ENCODE measurements at regions not wholly inside any gene's neighbourhood (a gene's known extent, or its start where the extent isn't known, plus 50 kb on each side); places are given as distances from the start of the nearest gene placed in this dataset.

DNA sequence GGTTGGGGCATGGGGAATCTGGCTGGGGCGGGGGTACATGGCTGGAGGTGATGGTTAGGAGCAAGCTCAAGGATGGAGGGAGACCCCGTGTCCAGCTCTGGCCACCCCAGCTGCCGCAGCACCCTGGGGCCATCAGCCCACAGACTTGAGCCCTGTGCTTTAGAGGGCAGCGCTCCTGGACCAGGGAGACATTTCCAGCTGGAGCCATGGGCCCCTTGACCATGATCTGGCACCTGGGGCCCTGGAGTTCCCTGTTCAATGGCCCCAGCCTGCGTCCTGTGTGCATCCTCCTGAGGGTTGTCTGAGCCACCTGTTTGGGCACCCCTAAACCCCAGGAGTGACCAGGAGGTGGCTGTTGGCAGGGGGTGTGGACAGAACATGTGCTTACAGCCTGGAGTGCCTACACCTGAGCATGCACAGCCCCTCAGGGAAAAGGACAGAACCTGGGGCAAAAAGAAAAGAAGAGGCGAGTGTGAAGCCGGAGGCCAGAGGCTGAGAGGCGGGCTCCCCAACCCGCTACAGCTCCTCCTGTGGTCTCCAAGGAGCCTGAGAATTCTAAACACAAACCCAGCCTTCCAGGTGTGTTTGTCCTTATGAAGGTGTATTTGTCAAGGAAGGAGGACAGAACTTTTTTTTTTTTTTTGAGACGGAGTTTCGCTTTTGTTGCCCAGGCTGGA is 126.7 kb downstream of the C9orf50 start:
- TF ChIP-seq, protein P1, sequence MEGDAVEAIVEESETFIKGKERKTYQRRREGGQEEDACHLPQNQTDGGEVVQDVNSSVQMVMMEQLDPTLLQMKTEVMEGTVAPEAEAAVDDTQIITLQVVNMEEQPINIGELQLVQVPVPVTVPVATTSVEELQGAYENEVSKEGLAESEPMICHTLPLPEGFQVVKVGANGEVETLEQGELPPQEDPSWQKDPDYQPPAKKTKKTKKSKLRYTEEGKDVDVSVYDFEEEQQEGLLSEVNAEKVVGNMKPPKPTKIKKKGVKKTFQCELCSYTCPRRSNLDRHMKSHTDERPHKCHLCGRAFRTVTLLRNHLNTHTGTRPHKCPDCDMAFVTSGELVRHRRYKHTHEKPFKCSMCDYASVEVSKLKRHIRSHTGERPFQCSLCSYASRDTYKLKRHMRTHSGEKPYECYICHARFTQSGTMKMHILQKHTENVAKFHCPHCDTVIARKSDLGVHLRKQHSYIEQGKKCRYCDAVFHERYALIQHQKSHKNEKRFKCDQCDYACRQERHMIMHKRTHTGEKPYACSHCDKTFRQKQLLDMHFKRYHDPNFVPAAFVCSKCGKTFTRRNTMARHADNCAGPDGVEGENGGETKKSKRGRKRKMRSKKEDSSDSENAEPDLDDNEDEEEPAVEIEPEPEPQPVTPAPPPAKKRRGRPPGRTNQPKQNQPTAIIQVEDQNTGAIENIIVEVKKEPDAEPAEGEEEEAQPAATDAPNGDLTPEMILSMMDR (IDR thresholded peaks at IDR 0.05; ENCODE audit: low read depth, low read length, poor library complexity, severe bottlenecking), result no peak
- no peak for TF ChIP-seq EZH2phosphoT487 (IDR thresholded peaks at IDR 0.05; ENCODE audit: borderline replicate concordance, low read length)

Data from DOHH2 (cell line).